ENCODE measurements at regions not wholly inside any gene's neighbourhood (a gene's known extent, or its start where the extent isn't known, plus 50 kb on each side); places are given as distances from the start of the nearest gene placed in this dataset.

GRCh38 chr1:170864876-170865538 lies 70.3 kb upstream of the MROH9 start:
- Histone ChIP-seq H3K27me3 (no peaks in the 10 kb centered on the region), H3K9me3 (no peaks in the 10 kb centered on the region), H3K4me1 (peaks cover 3% of the 10 kb centered on the region), H3K36me3 (no peaks in the 10 kb centered on the region), H3K27ac (no peak overlapping the region), H3K4me3 (no peak overlapping the region)
- intact Hi-C loops (cut with DNase I): no loop called here
- ATAC-seq (no peak), DNase-seq (no peak)
- TF ChIP-seq, protein P1, sequence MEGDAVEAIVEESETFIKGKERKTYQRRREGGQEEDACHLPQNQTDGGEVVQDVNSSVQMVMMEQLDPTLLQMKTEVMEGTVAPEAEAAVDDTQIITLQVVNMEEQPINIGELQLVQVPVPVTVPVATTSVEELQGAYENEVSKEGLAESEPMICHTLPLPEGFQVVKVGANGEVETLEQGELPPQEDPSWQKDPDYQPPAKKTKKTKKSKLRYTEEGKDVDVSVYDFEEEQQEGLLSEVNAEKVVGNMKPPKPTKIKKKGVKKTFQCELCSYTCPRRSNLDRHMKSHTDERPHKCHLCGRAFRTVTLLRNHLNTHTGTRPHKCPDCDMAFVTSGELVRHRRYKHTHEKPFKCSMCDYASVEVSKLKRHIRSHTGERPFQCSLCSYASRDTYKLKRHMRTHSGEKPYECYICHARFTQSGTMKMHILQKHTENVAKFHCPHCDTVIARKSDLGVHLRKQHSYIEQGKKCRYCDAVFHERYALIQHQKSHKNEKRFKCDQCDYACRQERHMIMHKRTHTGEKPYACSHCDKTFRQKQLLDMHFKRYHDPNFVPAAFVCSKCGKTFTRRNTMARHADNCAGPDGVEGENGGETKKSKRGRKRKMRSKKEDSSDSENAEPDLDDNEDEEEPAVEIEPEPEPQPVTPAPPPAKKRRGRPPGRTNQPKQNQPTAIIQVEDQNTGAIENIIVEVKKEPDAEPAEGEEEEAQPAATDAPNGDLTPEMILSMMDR (IDR thresholded peaks at IDR 0.05): no peak

DNA sequence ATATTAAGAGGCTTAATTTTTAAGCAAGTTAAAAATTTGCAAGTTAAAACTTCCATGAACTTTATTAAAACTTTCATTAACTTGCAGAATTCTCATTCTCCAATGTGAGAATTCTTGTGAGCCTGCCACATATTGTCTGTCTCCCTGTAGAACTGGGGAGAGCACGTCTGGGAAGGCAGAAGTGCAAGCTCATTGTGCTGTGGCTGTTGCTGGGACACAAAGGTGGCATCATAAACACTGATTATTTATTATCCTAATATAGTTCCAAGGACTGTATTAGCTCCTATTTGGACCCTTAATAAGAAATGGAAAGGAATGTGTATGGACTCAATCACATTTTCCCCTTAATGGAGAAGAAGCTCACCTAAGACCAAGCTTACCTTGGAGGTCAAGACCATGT lies 68.7 kb upstream of the MROH9 start:
- no peaks in the 10 kb centered on the region for H3K36me3 ChIP-seq
- H3K4me3 ChIP-seq: no peak overlapping the region
- H3K4me1 ChIP-seq: peaks cover 3% of the 10 kb centered on the region
- H3K9me3 ChIP-seq: no peaks in the 10 kb centered on the region
- ATAC-seq (no peak), DNase-seq (no peak)
- intact Hi-C loops (cut with DNase I): no loop called here
- TF ChIP-seq, protein P1 (IDR thresholded peaks at IDR 0.05): no peak
- no peaks in the 10 kb centered on the region for H3K27me3 ChIP-seq
- no peak overlapping the region for H3K27ac ChIP-seq

DNA sequence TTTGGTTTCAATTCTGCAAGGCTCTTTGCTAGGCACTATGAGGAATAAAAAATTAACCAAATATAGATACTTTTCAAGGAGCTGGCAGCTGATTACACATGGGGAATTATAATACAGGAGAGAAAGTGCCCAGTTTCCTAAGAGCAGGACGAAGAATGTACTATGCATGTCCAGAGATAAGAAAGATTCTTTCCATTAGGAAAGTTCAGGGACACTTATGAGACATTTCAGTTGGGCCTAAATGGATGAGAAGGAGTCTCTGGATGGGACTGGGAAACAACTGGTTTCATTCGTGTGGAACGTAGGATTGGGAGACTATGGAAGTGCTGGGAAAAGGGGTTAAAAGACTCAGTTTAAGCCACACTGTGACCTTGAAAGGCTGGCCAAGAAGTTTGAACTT lies 63.5 kb upstream of the MROH9 start:
- Histone ChIP-seq H3K4me3 (no peak overlapping the region), H3K4me1 (peaks cover 5% of the 10 kb centered on the region), H3K27me3 (no peaks in the 10 kb centered on the region), H3K9me3 (no peaks in the 10 kb centered on the region), H3K36me3 (no peaks in the 10 kb centered on the region), H3K27ac (no peak overlapping the region)
- DNase-seq: no peak
- ATAC-seq: no peak
- TF ChIP-seq, protein P1 (IDR thresholded peaks at IDR 0.05): no peak
- intact Hi-C loops (cut with DNase I): no loop called here

- H3K9me3 ChIP-seq: no peaks in the 10 kb centered on the region
- DNase-seq (no peak), ATAC-seq (no peak)
- H3K36me3 ChIP-seq: no peaks in the 10 kb centered on the region
- H3K4me3 ChIP-seq: no peak overlapping the region
- intact Hi-C loops (cut with DNase I): no loop called here
- H3K27me3 ChIP-seq: no peaks in the 10 kb centered on the region
- peaks cover 5% of the 10 kb centered on the region for H3K4me1 ChIP-seq
- H3K27ac ChIP-seq: no peak overlapping the region
- TF ChIP-seq, protein P1 (IDR thresholded peaks at IDR 0.05): no peak
Measured at GRCh38 chr1:170872663-170873062, 62.7 kb upstream of the MROH9 start.

DNA sequence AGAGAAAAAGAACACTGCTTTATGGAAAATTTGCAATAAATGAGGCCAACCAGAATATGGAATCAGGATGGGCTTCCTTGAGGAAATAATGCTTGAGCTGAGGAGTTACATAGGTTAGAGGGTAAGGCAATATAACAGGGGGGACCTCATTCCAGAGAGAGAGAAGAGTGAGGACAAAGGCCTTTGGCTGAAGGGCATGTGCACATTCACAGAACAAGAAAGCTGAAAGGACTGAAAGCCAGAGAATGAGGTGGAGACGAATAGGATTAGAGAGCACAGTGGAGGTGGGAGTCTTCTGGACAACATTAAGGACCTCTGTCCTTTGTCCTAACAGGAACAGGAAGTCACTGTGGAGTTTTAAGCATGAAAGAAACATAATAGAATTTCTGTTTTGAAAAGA lies 60.7 kb upstream of the MROH9 start:
- no peak overlapping the region for H3K4me3 ChIP-seq
- no peak for ATAC-seq
- no peak overlapping the region for H3K27ac ChIP-seq
- intact Hi-C loops (cut with DNase I): no loop called here
- TF ChIP-seq, protein P1 (IDR thresholded peaks at IDR 0.05): no peak
- no peaks in the 10 kb centered on the region for H3K9me3 ChIP-seq
- H3K4me1 ChIP-seq: peaks cover 5% of the 10 kb centered on the region
- H3K36me3 ChIP-seq: no peaks in the 10 kb centered on the region
- DNase-seq: no peak
- no peaks in the 10 kb centered on the region for H3K27me3 ChIP-seq
